Gastrocnemius medialis (tissue), 4 donors: ENCODE measurements at regions not wholly inside any gene's neighbourhood (a gene's known extent, or its start where the extent isn't known, plus 50 kb on each side); places are given as distances from the start of the nearest gene placed in this dataset.

Experiments
- ATAC-seq, 2 donors: fragments of 150-250 bp; one replicate each; pipeline ENCODE4 v1.9.1; 2016
- DNase-seq, 2 donors: peaks; one replicate each; pipeline ENCODE4 v3.0.0-alpha.2; 2019
- H3K27ac ChIP-seq, 4 donors: fragments of 200-600 bp; sonication (generic); 1 replicate in 1 of 4; 2 replicates in 3 of 4; pipeline ENCODE4 v1.5.1; 2016 to 2018; ENCODE audit warnings: mild to moderate bottlenecking in 2 of 4, moderate library complexity in 1 of 4
- H3K27me3 ChIP-seq, 3 donors: fragments of 200-600 bp; sonication (generic) in 2 of 3; 1 replicate in 1 of 3; 2 replicates in 2 of 3; pipeline versions ENCODE4 v1.5.1 to v1.6.0; 2016 to 2019; ENCODE audit warnings: mild to moderate bottlenecking in 1 of 3, moderate library complexity in 1 of 3
- H3K36me3 ChIP-seq, 2 donors: fragments of 200-600 bp; sonication (generic) in 1 of 2; one replicate each; pipeline ENCODE4 v1.5.1; 2017 to 2018
- H3K4me1 ChIP-seq, 2 donors: fragments of 200-600 bp; sonication (generic) in 1 of 2; one replicate each; pipeline ENCODE4 v1.5.1; 2016 to 2017; ENCODE audit warnings: mild to moderate bottlenecking in 2 of 2
- H3K4me3 ChIP-seq, 4 donors: fragments of 200-600 bp; sonication (generic) in 3 of 4; 1 replicate in 1 of 4; 2 replicates in 3 of 4; pipeline ENCODE4 v1.5.1; 2016 to 2019; ENCODE audit warnings: mild to moderate bottlenecking in 2 of 4
- H3K9me3 ChIP-seq, 3 donors: fragments of 200-600 bp; sonication (generic) in 2 of 3; 1 replicate in 1 of 3; 2 replicates in 2 of 3; pipeline ENCODE4 v1.5.1; 2016 to 2019
- POLR2A ChIP-seq, 2 donors: fragments of 450-650 bp; IDR thresholded peaks; one replicate each; pipeline ENCODE4 v1.6.1; 2017; ENCODE audit warnings: antibody characterized with exemption in 2 of 2, mild to moderate bottlenecking in 2 of 2, moderate library complexity in 2 of 2
- in situ Hi-C, 4 donors: fragments of 200-750 bp; cut with MboI; loops; one replicate each; pipeline versions ENCODE4 v1.15.0 to v1.8.0; 2017; ENCODE audit warnings: low sequenced_read_pairs in 4 of 4
- intact Hi-C: fragments of 100-400 bp; cut with DNase I; formaldehyde crosslinking; loops from one replicate; pipeline ENCODE4 v1.15.1; 2023; ENCODE audit warnings: low total_unique reads
- TF ChIP-seq, protein P1 (sequence below), 5 experiments: fragments of 450-650 bp in 3 of 5; fragments of 200-600 bp in 2 of 5; sonication (generic) in 2 of 5; IDR thresholded peaks in 4 of 5; conservative IDR thresholded peaks in 1 of 5; 1 replicate in 4 of 5; 2 replicates in 1 of 5; pipeline ENCODE4 v1.5.1; 2016 to 2019; ENCODE audit warnings: antibody characterized with exemption in 5 of 5, mild to moderate bottlenecking in 3 of 5, moderate library complexity in 3 of 5

DNA sequence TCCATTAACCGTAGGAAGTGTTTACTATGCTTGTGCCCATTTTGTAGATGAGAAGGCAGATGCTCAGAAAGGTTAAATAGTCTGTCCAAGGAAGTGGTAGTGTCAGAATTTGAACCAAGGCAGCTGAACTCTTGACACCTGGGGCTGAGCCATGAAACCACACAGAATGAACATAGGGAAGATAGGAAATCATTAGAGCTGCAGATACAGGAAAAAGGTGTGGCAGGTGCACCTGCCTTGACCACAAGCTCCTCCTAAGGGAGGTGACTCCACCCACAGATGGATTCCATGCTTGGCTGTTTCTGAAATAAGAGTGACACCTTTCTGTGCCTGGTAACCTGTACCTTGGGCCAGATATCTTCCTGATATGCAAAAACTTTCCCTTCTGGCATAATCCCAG is 69.9 kb upstream of the IGSF21 start:
- no peak for DNase-seq
- in situ Hi-C loops, result no loop called here
- H3K27ac ChIP-seq, result no peak overlapping the region
- no peaks in the 10 kb centered on the region for H3K27me3 ChIP-seq
- no peak for ATAC-seq
- no peaks in the 10 kb centered on the region for H3K9me3 ChIP-seq
- no peak for TF ChIP-seq POLR2A (IDR thresholded peaks at IDR 0.05)
- TF ChIP-seq, protein P1, sequence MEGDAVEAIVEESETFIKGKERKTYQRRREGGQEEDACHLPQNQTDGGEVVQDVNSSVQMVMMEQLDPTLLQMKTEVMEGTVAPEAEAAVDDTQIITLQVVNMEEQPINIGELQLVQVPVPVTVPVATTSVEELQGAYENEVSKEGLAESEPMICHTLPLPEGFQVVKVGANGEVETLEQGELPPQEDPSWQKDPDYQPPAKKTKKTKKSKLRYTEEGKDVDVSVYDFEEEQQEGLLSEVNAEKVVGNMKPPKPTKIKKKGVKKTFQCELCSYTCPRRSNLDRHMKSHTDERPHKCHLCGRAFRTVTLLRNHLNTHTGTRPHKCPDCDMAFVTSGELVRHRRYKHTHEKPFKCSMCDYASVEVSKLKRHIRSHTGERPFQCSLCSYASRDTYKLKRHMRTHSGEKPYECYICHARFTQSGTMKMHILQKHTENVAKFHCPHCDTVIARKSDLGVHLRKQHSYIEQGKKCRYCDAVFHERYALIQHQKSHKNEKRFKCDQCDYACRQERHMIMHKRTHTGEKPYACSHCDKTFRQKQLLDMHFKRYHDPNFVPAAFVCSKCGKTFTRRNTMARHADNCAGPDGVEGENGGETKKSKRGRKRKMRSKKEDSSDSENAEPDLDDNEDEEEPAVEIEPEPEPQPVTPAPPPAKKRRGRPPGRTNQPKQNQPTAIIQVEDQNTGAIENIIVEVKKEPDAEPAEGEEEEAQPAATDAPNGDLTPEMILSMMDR (IDR thresholded peaks at IDR 0.05 in 4 of 5, conservative IDR thresholded peaks at IDR 0.05 in 1 of 5), result no peak
- H3K36me3 ChIP-seq, result no peaks in the 10 kb centered on the region
- H3K4me1 ChIP-seq, result no peaks in the 10 kb centered on the region
- intact Hi-C loops, result no loop called here
- no peak overlapping the region for H3K4me3 ChIP-seq

DNA sequence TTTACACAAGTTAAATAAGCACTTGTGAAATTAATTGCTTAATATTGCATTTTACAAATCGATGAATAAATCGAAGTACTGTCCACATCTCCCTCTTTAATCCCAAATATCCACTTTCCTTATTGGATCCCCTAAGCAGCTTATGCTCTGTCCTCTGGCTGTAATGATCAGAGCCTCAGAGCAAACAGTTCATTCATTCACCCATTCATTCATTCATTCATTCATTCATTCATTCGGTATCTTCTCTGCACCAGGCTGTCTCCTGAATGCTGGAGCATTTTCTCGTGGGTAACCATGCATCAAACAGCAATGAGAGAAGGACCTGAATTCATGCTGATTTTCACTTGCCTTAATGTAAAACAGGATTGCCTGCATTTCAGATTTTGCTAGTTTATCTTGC is 69.5 kb upstream of the IGSF21 start:
- Histone ChIP-seq H3K27ac (no peak overlapping the region), H3K4me3 (no peak overlapping the region), H3K4me1 (no peaks in the 10 kb centered on the region), H3K36me3 (no peaks in the 10 kb centered on the region), H3K9me3 (no peaks in the 10 kb centered on the region), H3K27me3 (no peaks in the 10 kb centered on the region)
- ATAC-seq, result no peak
- intact Hi-C loops (no loop called here), in situ Hi-C loops (no loop called here)
- DNase-seq, result no peak
- TF ChIP-seq, protein P1 (IDR thresholded peaks at IDR 0.05 in 4 of 5, conservative IDR thresholded peaks at IDR 0.05 in 1 of 5), result no peak
- TF ChIP-seq POLR2A (IDR thresholded peaks at IDR 0.05), result no peak

DNA sequence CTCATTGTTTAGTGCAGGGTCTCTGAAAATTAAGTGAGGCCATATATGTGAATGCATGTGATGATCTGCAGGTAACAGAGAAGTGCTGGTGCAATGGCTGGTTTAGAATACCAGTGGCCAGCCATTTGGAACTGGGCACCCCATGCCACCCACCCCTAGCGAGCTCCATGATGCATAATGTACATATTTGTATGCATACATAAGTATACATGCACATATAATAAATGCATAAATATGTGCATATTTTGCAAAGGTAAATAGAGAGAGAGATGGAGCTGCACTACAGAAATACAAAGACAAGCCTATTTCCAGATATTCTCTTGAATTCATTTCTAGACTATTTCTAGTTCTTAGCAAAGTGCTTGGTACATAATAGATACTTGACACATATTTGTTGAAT is 68.5 kb upstream of the IGSF21 start:
- TF ChIP-seq, protein P1 (IDR thresholded peaks at IDR 0.05 in 4 of 5, conservative IDR thresholded peaks at IDR 0.05 in 1 of 5), result no peak
- no peak for TF ChIP-seq POLR2A (IDR thresholded peaks at IDR 0.05)
- Histone ChIP-seq H3K4me3 (no peak overlapping the region), H3K4me1 (no peaks in the 10 kb centered on the region), H3K36me3 (no peaks in the 10 kb centered on the region), H3K27me3 (no peaks in the 10 kb centered on the region), H3K27ac (no peak overlapping the region), H3K9me3 (no peaks in the 10 kb centered on the region)
- in situ Hi-C loops, result no loop called here
- ATAC-seq, result no peak
- intact Hi-C loops, result no loop called here
- no peak for DNase-seq

DNA sequence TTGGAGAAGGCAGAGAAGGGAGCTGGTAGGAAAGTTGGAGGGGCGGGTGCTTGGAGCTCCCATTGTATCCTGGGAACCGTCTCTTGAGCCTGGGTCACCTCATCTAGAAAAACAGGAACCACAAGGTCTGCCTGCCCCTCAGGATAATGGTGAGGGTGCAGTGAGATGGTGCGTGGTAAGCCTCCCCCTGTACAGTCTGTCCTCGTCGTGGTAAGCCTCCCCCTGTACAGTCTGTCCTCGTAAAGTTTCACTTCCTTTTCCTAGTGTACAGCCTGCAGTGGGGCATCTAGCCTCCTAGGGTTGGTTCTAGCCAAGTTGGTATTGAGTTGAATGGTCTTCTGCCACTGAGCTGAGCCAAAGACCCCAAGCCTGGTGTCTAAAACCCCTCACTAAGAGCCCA is 66.5 kb upstream of the IGSF21 start:
- peak in 1 of 2 donors; percentile 41 for ATAC-seq

More for the DNA sequence above, 66.5 kb upstream of the IGSF21 start:
- in situ Hi-C loops, result no loop called here
- no peaks in the 10 kb centered on the region for H3K9me3 ChIP-seq
- H3K4me3 ChIP-seq, result no peak overlapping the region
- H3K36me3 ChIP-seq, result no peaks in the 10 kb centered on the region
- no peaks in the 10 kb centered on the region for H3K27me3 ChIP-seq
- H3K27ac ChIP-seq, result no peak overlapping the region
- DNase-seq, result peak; percentile 5 to 21
- TF ChIP-seq, protein P1 (IDR thresholded peaks at IDR 0.05 in 4 of 5, conservative IDR thresholded peaks at IDR 0.05 in 1 of 5), result no peak
- no peak for TF ChIP-seq POLR2A (IDR thresholded peaks at IDR 0.05)
- no peaks in the 10 kb centered on the region for H3K4me1 ChIP-seq
- intact Hi-C loops, result no loop called here
